Progenitor cell of endocrine pancreas (in vitro differentiated cells): ENCODE measurements at regions not wholly inside any gene's neighbourhood (a gene's known extent, or its start where the extent isn't known, plus 50 kb on each side); places are given as distances from the start of the nearest gene placed in this dataset.

ENCODE experiments used
- DNase-seq: peaks from one replicate; pipeline ENCODE4 v3.0.0; 2021; ENCODE audit warnings: low spot score; ENCODE audit not compliant: unreplicated experiment
- H3K27ac Mint-ChIP-seq: 2 replicates; pipeline ENCODE4 v1.8.0; 2021; ENCODE audit warnings: mild to moderate bottlenecking, moderate library complexity, mixed read lengths
- H3K27me3 Mint-ChIP-seq: 2 replicates; pipeline ENCODE4 v1.8.0; 2021; ENCODE audit warnings: mixed read lengths
- H3K36me3 Mint-ChIP-seq: 2 replicates; pipeline ENCODE4 v1.8.0; 2022; ENCODE audit warnings: mixed read lengths; ENCODE audit not compliant: insufficient read depth
- H3K4me1 Mint-ChIP-seq: 2 replicates; pipeline ENCODE4 v1.8.0; 2021; ENCODE audit warnings: low read depth, mixed read lengths
- H3K4me3 Mint-ChIP-seq: 2 replicates; pipeline ENCODE4 v1.8.0; 2021; ENCODE audit warnings: low read depth, mild to moderate bottlenecking, moderate library complexity, mixed read lengths
- H3K9me3 Mint-ChIP-seq: 2 replicates; pipeline ENCODE4 v1.8.0; 2021; ENCODE audit warnings: low read depth, mixed read lengths
- TF ChIP-seq, protein P1 (sequence below): fragments of 200-600 bp; sonication (generic); IDR thresholded peaks from one replicate; pipeline ENCODE4 v1.5.0; 2021; ENCODE audit warnings: antibody characterized with exemption, mild to moderate bottlenecking; ENCODE audit not compliant: unreplicated experiment

DNA sequence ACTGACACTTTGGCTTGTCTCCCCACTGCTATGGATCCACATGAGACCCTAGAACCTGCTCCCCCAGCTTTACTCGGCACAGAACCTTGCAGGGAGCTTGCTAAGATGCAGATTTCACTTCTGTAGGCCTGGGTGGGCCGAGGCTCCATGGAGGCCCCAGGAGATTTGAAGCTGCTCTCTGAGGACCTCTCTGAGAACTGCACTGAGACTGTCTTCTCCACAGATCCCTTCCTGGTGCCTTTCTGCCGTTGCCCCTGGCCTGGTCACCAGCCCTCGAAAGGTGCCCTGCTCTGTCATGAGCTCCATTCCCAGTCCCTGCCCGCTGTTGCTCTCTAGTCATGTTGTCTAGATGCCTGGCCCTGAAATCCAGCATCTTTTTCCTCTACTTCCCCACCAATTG lies 588.4 kb downstream of the AJAP1 start:
- no peak overlapping the region for H3K4me3 Mint-ChIP-seq
- DNase-seq: no peak
- peaks cover 7% of the 10 kb centered on the region for H3K9me3 Mint-ChIP-seq
- TF ChIP-seq, protein P1, sequence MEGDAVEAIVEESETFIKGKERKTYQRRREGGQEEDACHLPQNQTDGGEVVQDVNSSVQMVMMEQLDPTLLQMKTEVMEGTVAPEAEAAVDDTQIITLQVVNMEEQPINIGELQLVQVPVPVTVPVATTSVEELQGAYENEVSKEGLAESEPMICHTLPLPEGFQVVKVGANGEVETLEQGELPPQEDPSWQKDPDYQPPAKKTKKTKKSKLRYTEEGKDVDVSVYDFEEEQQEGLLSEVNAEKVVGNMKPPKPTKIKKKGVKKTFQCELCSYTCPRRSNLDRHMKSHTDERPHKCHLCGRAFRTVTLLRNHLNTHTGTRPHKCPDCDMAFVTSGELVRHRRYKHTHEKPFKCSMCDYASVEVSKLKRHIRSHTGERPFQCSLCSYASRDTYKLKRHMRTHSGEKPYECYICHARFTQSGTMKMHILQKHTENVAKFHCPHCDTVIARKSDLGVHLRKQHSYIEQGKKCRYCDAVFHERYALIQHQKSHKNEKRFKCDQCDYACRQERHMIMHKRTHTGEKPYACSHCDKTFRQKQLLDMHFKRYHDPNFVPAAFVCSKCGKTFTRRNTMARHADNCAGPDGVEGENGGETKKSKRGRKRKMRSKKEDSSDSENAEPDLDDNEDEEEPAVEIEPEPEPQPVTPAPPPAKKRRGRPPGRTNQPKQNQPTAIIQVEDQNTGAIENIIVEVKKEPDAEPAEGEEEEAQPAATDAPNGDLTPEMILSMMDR: no peak
- H3K27me3 Mint-ChIP-seq: peaks cover 11% of the 10 kb centered on the region
- no peak overlapping the region for H3K27ac Mint-ChIP-seq
- no peaks in the 10 kb centered on the region for H3K4me1 Mint-ChIP-seq
- no peaks in the 10 kb centered on the region for H3K36me3 Mint-ChIP-seq

DNA sequence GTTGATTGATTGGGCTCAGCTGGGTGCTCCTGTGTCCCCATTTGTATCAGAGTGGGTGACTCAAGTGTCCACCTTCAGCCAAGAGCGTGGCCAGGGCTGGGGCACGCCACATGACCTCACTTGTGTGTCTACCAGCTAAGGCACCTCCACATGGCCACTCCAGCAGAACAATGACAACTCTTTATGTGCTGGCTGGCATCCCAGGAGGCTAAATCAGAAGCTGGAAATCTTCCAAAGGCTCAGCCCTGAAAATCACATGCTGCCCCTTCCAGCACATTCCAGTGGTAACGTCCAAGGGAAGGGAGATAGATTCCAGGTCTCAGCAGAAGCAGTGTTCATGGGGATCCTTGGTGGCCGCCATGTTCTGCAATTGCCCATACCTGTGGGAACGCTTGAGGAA lies 585.5 kb downstream of the AJAP1 start:
- H3K36me3 Mint-ChIP-seq: no peaks in the 10 kb centered on the region
- TF ChIP-seq, protein P1: no peak
- H3K9me3 Mint-ChIP-seq: peaks cover 7% of the 10 kb centered on the region
- peaks cover 6% of the 10 kb centered on the region for H3K27me3 Mint-ChIP-seq
- no peak overlapping the region for H3K4me3 Mint-ChIP-seq
- no peak for DNase-seq
- H3K4me1 Mint-ChIP-seq: no peaks in the 10 kb centered on the region
- H3K27ac Mint-ChIP-seq: no peak overlapping the region

DNA sequence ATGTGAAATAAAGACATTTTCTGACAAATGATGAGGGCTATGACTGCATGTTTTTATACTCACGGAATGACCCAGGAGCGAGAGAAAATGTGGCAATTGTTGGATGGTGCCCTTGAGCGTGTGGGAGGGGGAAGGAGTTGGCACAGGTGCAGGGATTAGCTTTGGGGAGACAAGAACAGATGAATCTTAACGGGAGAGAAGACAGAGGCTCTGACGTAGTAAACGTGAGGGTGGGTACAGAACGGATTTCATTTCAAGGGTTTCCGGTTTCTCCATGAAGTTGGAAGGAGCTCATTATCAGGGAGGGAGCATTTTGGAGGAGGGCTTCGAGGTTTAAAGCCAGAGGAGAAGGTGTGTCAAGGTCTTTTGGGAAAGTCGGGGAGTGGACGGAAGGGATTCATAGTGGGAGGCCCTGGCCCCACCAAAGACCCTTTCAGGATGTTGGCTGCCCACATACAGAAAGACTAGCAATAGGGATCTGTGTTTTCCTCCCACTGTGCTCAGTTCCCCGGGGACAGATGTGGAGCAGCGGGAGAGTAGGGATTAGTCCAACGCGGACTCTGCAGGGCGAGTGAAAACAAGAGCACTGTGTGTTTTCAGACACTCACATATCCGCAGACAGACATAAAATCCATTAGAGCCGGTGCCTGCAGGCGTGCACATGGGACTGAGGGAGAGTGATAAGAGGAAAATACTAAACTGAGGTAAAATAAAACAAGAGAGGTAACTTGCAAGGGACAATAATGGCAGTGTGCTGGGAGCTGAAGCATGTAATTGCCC lies 584.1 kb downstream of the AJAP1 start:
- Mint-ChIP-seq H3K9me3 (peaks cover 7% of the 10 kb centered on the region), H3K27me3 (peaks cover 8% of the 10 kb centered on the region), H3K4me3 (no peak overlapping the region), H3K4me1 (no peaks in the 10 kb centered on the region), H3K27ac (no peak overlapping the region), H3K36me3 (no peaks in the 10 kb centered on the region)
- DNase-seq: no peak
- TF ChIP-seq, protein P1: no peak

DNA sequence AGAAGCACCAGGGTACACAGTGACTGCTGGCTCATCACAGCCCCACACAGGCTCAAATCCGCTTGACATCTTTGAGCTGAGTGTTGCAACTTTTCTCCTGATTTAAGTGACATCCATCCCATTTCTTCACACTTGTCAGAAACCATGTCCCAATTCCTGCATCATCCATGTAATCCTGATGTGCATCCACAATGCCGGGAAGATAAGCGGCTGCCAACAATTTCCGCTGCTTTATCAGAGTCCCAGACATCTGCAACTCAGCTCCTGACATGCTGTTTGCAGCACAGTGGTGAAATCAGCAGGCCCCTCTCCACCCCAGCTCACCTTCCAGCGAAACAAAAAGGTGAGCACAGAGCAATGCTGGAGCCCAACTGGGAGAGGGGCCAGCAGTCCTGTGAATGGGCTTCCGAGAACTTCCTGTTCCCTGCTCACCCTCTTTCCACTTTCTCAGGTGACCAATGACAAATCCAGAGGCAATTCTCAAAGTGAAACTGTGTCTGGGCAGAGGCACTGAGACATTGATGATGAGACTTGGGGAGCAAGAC lies 581.0 kb downstream of the AJAP1 start:
- Mint-ChIP-seq H3K4me1 (no peaks in the 10 kb centered on the region), H3K4me3 (no peak overlapping the region), H3K27ac (no peak overlapping the region), H3K9me3 (peaks cover 13% of the 10 kb centered on the region), H3K36me3 (peaks cover 2% of the 10 kb centered on the region), H3K27me3 (peaks cover 13% of the 10 kb centered on the region)
- TF ChIP-seq, protein P1: no peak
- DNase-seq: no peak

DNA sequence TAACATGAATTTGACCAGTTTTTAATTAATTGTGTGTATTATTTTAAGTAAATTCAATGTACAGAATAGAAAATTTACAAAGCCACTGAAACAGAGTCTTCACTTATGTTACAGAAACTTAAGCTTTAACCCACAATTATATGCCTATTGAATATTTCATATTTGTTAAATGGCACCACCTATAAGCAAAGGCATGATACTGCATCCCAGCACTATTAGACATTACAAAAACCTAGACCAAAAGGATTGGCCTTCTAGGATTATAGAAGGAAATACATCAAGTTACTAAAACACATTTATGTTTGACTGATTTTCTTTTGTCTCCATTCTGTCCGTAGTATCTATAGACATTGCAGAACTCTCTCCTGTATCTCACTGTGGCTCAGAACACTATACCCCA lies 578.1 kb downstream of the AJAP1 start:
- Mint-ChIP-seq H3K4me3 (no peak overlapping the region), H3K27me3 (peaks cover 16% of the 10 kb centered on the region), H3K4me1 (no peaks in the 10 kb centered on the region), H3K27ac (no peak overlapping the region), H3K36me3 (peaks cover 2% of the 10 kb centered on the region), H3K9me3 (peaks cover 6% of the 10 kb centered on the region)
- DNase-seq: no peak
- TF ChIP-seq, protein P1: no peak
